K562 (cell line): ENCODE measurements at regions not wholly inside any gene's neighbourhood (a gene's known extent, or its start where the extent isn't known, plus 50 kb on each side); places are given as distances from the start of the nearest gene placed in this dataset.
A peak's percentile ranks its signal among the peaks of the same experiment; 100 is the strongest.

Experiments used
- ATAC-seq: fragments of 200-7000 bp; cut with Tn5 transposase; 3 replicates; pipeline ENCODE4 v1.9.1; 2020; ENCODE audit warnings: moderate library complexity
- BruUV-seq: library from RNA; stranded (reverse); fragments of 400-500 nt; replicated peaks from 2 replicates; lab custom pipeline; 2021; lab: Mats Ljungman, UMichigan
- CTCF ChIA-PET: fragments of 300-600 bp; formaldehyde crosslinking; extraction: SDS; loops from one replicate; lab custom pipeline; 2021; ENCODE audit warnings: low intra/inter-chr PET ratio; lab: Yijun Ruan, JAX
- POLR2A ChIA-PET: fragments of 300-600, 350-650 bp; sonication (Branson Sonifier 250); formaldehyde crosslinking; extraction: SDS; loops from one replicate; lab custom pipeline; 2021; ENCODE audit warnings: antibody characterized with exemption, inconsistent platforms; lab: Yijun Ruan, JAX
- DNase-seq, 4 experiments: peaks; one replicate each; pipeline versions ENCODE4 v3.0.0 to v3.0.0-alpha.2; 2011 to 2018; ENCODE audit warnings: low spot score in 3 of 4, mixed read lengths in 3 of 4; ENCODE audit errors: extremely low read depth in 1 of 4
- FAIRE-seq: peaks from 2 replicates; lab custom pipeline; 2011; peaks lifted over from hg19 to GRCh38; lab: Jason Lieb, UNC
- H2AFZ ChIP-seq: 2 replicates; pipeline ENCODE4 v1.6.0; 2011; ENCODE audit warnings: low read depth, low read length, control low read depth, inconsistent platforms
- H3K27ac ChIP-seq: fragments of 200-600 bp; 3 replicates; pipeline ENCODE4 v1.8.0; 2011; ENCODE audit warnings: low read depth, mild to moderate bottlenecking, control low read depth, inconsistent platforms, low read length, moderate library complexity, mixed read lengths; ENCODE audit errors: extremely low read depth
- H3K27me3 ChIP-seq, 2 experiments: fragments of 300-600 bp in 1 of 2; 2 replicates in 1 of 2; 3 replicates in 1 of 2; pipeline versions ENCODE4 v1.6.0 to v1.8.0; 2011; ENCODE audit warnings: inconsistent platforms in 2 of 2, low read length in 2 of 2, mild to moderate bottlenecking in 1 of 2, mixed read lengths in 1 of 2, moderate library complexity in 1 of 2; ENCODE audit not compliant: control insufficient read depth in 2 of 2, insufficient read depth in 2 of 2
- H3K36me3 ChIP-seq: fragments of 300-600 bp; 3 replicates; pipeline ENCODE4 v1.8.0; 2011; ENCODE audit warnings: mild to moderate bottlenecking, low read length, inconsistent platforms; ENCODE audit not compliant: control insufficient read depth, insufficient read depth
- H3K4me1 ChIP-seq, 2 experiments: fragments of 200-600 bp in 1 of 2; replicated peaks in 1 of 2; 2 replicates in 1 of 2; 3 replicates in 1 of 2; pipeline versions ENCODE4 v1.5.1 to v1.8.0; 2011; ENCODE audit warnings: inconsistent platforms in 2 of 2, low read length in 2 of 2, mild to moderate bottlenecking in 1 of 2, mixed read lengths in 1 of 2, moderate library complexity in 1 of 2; ENCODE audit not compliant: control insufficient read depth in 2 of 2, insufficient read depth in 2 of 2
- H3K4me2 ChIP-seq: 2 replicates; pipeline ENCODE4 v1.6.1; 2011; ENCODE audit warnings: low read length, control low read depth, inconsistent platforms, mixed read lengths; ENCODE audit not compliant: insufficient read depth
- H3K4me3 ChIP-seq: fragments of 200-600 bp; sonication (generic), shearing (Covaris generic); 2 replicates; pipeline ENCODE4 v1.5.1; 2016; ENCODE audit warnings: control low read depth, inconsistent platforms
- H3K79me2 ChIP-seq: fragments of 200-600 bp; 3 replicates; pipeline ENCODE4 v1.8.0; 2011; ENCODE audit warnings: low read length, inconsistent platforms; ENCODE audit not compliant: control insufficient read depth, insufficient read depth
- H3K9ac ChIP-seq, 2 experiments: 2 replicates each; pipeline versions ENCODE4 v1.6.0 to v1.6.1; 2011; ENCODE audit warnings: low read depth in 2 of 2, low read length in 2 of 2, control low read depth in 1 of 2, inconsistent platforms in 1 of 2, mild to moderate bottlenecking in 1 of 2, mixed read lengths in 1 of 2; ENCODE audit not compliant: insufficient read depth in 1 of 2
- H3K9me1 ChIP-seq: one replicate; pipeline ENCODE4 v1.6.0; 2011; ENCODE audit warnings: inconsistent platforms, mild to moderate bottlenecking, low read length, moderate library complexity; ENCODE audit not compliant: control insufficient read depth, insufficient read depth
- H3K9me3 ChIP-seq: replicated peaks from 2 replicates; pipeline ENCODE4 v1.5.1; 2011; ENCODE audit warnings: low read depth, low read length, inconsistent platforms; ENCODE audit not compliant: control insufficient read depth, insufficient read depth
- H4K20me1 ChIP-seq: replicated peaks from 2 replicates; pipeline ENCODE4 v1.6.1; 2011; ENCODE audit warnings: low read length, inconsistent platforms, mixed read lengths; ENCODE audit not compliant: control insufficient read depth, insufficient read depth
- ADNP ChIP-seq: fragments of 200-800 bp; sonication (Bioruptor generic); IDR thresholded peaks from 2 replicates; pipeline ENCODE4 v1.6.1; 2016; ENCODE audit warnings: missing genetic modification characterization, missing compliant biosample characterization
- FOXK1 ChIP-seq: sonication (generic); formaldehyde crosslinking; IDR thresholded peaks from 2 replicates; pipeline ENCODE4 v1.8.0; 2022; ENCODE audit warnings: missing genetic modification reagents, mild to moderate bottlenecking, borderline replicate concordance
- NR2C1 ChIP-seq, 2 experiments: fragments of 450-650 bp; IDR thresholded peaks; 2 replicates each; pipeline ENCODE4 v1.6.1; 2017; ENCODE audit warnings: mild to moderate bottlenecking in 2 of 2, antibody characterized with exemption in 1 of 2, inconsistent platforms in 1 of 2, missing compliant biosample characterization in 1 of 2, missing genetic modification characterization in 1 of 2
- NR2C2 ChIP-seq, 2 experiments: fragments of 200-800 bp in 1 of 2; sonication (Bioruptor generic) in 1 of 2; sonication (generic) in 1 of 2; formaldehyde crosslinking in 1 of 2; IDR thresholded peaks; 2 replicates each; pipeline versions ENCODE4 v1.6.1 to v1.8.0; 2016 to 2022; ENCODE audit warnings: mild to moderate bottlenecking in 1 of 2, missing compliant biosample characterization in 1 of 2, missing genetic modification characterization in 1 of 2, missing genetic modification reagents in 1 of 2
- RBBP5 ChIP-seq: fragments of 200-600 bp; sonication (generic); IDR thresholded peaks from 2 replicates; pipeline ENCODE4 v1.6.1; 2012; ENCODE audit warnings: borderline replicate concordance, mild to moderate bottlenecking, low read length, control low read depth, inconsistent platforms; ENCODE audit not compliant: insufficient read depth, poor library complexity, severe bottlenecking
- RBM25 ChIP-seq: fragments of 200-400 bp; formaldehyde crosslinking; IDR thresholded peaks from 2 replicates; pipeline ENCODE4 v1.6.1; 2018; ENCODE audit warnings: low read length, low read depth, moderate library complexity; ENCODE audit not compliant: severe bottlenecking
- SMARCA5 ChIP-seq: fragments of 450-650 bp; IDR thresholded peaks from 2 replicates; pipeline ENCODE4 v1.6.1; 2016
- ZNF121 ChIP-seq: sonication (generic); formaldehyde crosslinking; conservative IDR thresholded peaks from 2 replicates; pipeline ENCODE4 v1.8.0; 2022; ENCODE audit warnings: missing genetic modification reagents
- ZNF384 ChIP-seq: IDR thresholded peaks from 2 replicates; pipeline ENCODE4 v1.6.1; 2012; ENCODE audit warnings: low read depth, low read length, improper control_type of control experiment
- WGBS: fragments of 100-300 bp; shearing (Covaris generic); methylation state at CpG from one replicate; pipeline ENCODE4 v1.1.6; 2016; ENCODE audit warnings: low coverage, mixed read lengths; ENCODE audit not compliant: insufficient coverage; ENCODE audit errors: missing lambda C conversion rate; 5-methylcytosine and 5-hydroxymethylcytosine counted together
- in situ Hi-C: fragments of 300-500 bp; cut with MboI; formaldehyde crosslinking; loops from 4 replicates; pipeline ENCODE4 v1.15.0; 2018; ENCODE audit warnings: inconsistent platforms, mixed read lengths
- intact Hi-C: fragments of 100-400 bp; cut with micrococcal nuclease; formaldehyde crosslinking; loops from 2 replicates; pipeline ENCODE4 v1.14.2; 2022

DNA sequence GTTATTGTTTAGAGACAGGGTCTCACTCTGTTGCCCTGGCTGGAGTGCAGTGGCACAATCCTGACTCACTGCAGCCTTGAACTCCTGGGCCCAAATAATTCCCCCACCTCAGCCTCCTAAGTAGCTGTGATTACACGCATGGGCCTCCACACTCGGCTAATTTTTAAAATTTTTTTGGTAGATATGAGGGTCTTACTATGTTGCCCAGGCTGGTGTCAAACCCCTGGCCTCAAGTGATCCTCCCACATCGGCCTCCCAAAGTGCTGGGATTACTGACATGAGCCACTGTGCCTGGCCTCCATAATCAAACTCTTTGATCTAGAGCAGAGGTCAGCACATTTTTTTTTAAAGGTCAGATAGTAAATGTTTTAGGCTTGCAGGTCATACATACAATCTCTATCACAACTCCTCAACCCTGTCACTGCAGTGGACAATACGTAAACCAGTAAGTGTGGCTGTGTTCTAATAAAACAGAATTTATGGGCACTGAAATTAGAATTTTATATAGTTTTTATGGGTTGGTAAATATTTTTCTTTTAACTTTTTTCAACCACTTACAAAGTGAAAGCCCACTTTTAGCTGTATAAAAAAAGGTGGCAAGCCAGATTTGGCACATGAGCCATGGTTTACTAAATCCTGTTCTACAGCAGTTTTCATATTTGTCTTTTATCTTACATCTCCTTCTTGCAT is 105.1 kb upstream of the RAPGEF2 start:
- in situ Hi-C loops, result no loop called here
- Histone ChIP-seq H3K4me3 (no peak overlapping the region), H3K36me3 (no peaks in the 10 kb centered on the region), H3K4me1 (peaks cover 0 to 11% of the 10 kb centered on the region in 2 experiments; a peak in 3 of 5 replicates), H3K9me3 (no peaks in the 10 kb centered on the region), H4K20me1 (no peaks in the 10 kb centered on the region), H3K4me2 (no peak overlapping the region), H2AFZ (no peak overlapping the region), H3K27ac (no peak overlapping the region), H3K9ac (no peak overlapping the region), H3K9me1 (no peaks in the 10 kb centered on the region), H3K79me2 (no peaks in the 10 kb centered on the region), H3K27me3 (no peaks in the 10 kb centered on the region)
- TF ChIP-seq ZNF384, result peak; percentile 53; the same call in 1 of the 2 replicates
- TF ChIP-seq RBBP5, result no peak
- TF ChIP-seq NR2C1 (IDR thresholded peaks at IDR 0.05), result no peak
- TF ChIP-seq NR2C1 (tag; IDR thresholded peaks at IDR 0.05), result peak; percentile 33; the same call in 1 of the 2 replicates
- TF ChIP-seq SMARCA5, result 0 out of 2 replicates have a peak, but pooled peaks have one; percentile 18
- no peak for TF ChIP-seq FOXK1 (CRISPR knock-in tag)
- TF ChIP-seq NR2C2 (CRISPR knock-in tag; IDR thresholded peaks at IDR 0.05), result no peak
- 0 out of 2 replicates have a peak, but pooled peaks have one; percentile 13 for TF ChIP-seq NR2C2 (tag; IDR thresholded peaks at IDR 0.05)
- TF ChIP-seq RBM25, result peak; percentile 51
- 0 out of 2 replicates have a peak, but pooled peaks have one; percentile 32 for TF ChIP-seq ADNP (tag)
- peak; percentile 70 for TF ChIP-seq ZNF121
- POLR2A ChIA-PET, result interaction anchor here (0.6 to 1.4 kb wide), 3 partner anchors 8 to 51 kb away, joined by 3 to 5 read pairs (median 4); no protein-coding TSS in a partner anchor
- CTCF ChIA-PET, result no interaction called here
- no peak for FAIRE-seq
- intact Hi-C loops, result no loop called here
- WGBS, result 28% methylated on average over 4 of the region's 4 CpGs
- BruUV-seq, result no TSS peak
- no peak for DNase-seq
- no peak; the same call in 2 of the 3 replicates for ATAC-seq
